Mesendoderm (in vitro differentiated cells): ENCODE measurements at regions not wholly inside any gene's neighbourhood (a gene's known extent, or its start where the extent isn't known, plus 50 kb on each side); places are given as distances from the start of the nearest gene placed in this dataset.

Experiments
- DNase-seq: peaks from one replicate; pipeline ENCODE4 v3.0.0; 2013
- H2AK5ac ChIP-seq: 2 replicates; pipeline ENCODE4 v1.6.1; 2013; ENCODE audit warnings: low read length, inconsistent platforms
- H2BK120ac ChIP-seq: 2 replicates; pipeline ENCODE4 v1.6.1; 2013; ENCODE audit warnings: low read depth, mild to moderate bottlenecking, low read length, moderate library complexity, mixed read lengths
- H2BK15ac ChIP-seq: replicated peaks from 2 replicates; pipeline ENCODE4 v1.6.1; 2013; ENCODE audit warnings: low read depth, mild to moderate bottlenecking, moderate library complexity
- H2BK5ac ChIP-seq: 2 replicates; pipeline ENCODE4 v1.6.1; 2013; ENCODE audit warnings: low read length, inconsistent platforms
- H3K18ac ChIP-seq: 2 replicates; pipeline ENCODE4 v1.6.1; 2013; ENCODE audit warnings: mild to moderate bottlenecking, low read length, mixed read lengths
- H3K23ac ChIP-seq: one replicate; pipeline ENCODE4 v1.6.1; 2013; ENCODE audit warnings: low read length
- H3K27ac ChIP-seq: 2 replicates; pipeline ENCODE4 v1.5.1; 2013; ENCODE audit warnings: low read depth, mild to moderate bottlenecking, inconsistent platforms, low read length, moderate library complexity
- H3K27me3 ChIP-seq: 2 replicates; pipeline ENCODE4 v1.6.1; 2013; ENCODE audit warnings: low read length, control low read depth, mild to moderate bottlenecking, inconsistent platforms; ENCODE audit not compliant: insufficient read depth, poor library complexity
- H3K36me3 ChIP-seq: 2 replicates; pipeline ENCODE4 v1.6.1; 2013; ENCODE audit warnings: low read length, inconsistent platforms; ENCODE audit not compliant: control insufficient read depth, insufficient read depth
- H3K4ac ChIP-seq: one replicate; pipeline ENCODE4 v1.6.1; 2013; ENCODE audit warnings: low read depth, mild to moderate bottlenecking, low read length, moderate library complexity
- H3K4me1 ChIP-seq: 2 replicates; pipeline ENCODE4 v1.6.1; 2013; ENCODE audit warnings: low read depth, low read length, inconsistent platforms; ENCODE audit not compliant: control insufficient read depth
- H3K4me2 ChIP-seq: 2 replicates; pipeline ENCODE4 v1.6.1; 2013; ENCODE audit warnings: low read length
- H3K4me3 ChIP-seq: 2 replicates; pipeline ENCODE4 v1.5.1; 2013; ENCODE audit warnings: mild to moderate bottlenecking, low read length
- H3K56ac ChIP-seq: one replicate; pipeline ENCODE4 v1.6.1; 2013; ENCODE audit warnings: low read length
- H3K79me1 ChIP-seq: 2 replicates; pipeline ENCODE4 v1.6.1; 2013; ENCODE audit warnings: low read length, inconsistent platforms
- H3K79me2 ChIP-seq: 2 replicates; pipeline ENCODE4 v1.6.1; 2013; ENCODE audit warnings: mild to moderate bottlenecking, low read length; ENCODE audit not compliant: control insufficient read depth, insufficient read depth
- H3K9ac ChIP-seq: 2 replicates; pipeline ENCODE4 v1.6.1; 2013; ENCODE audit warnings: low read length, inconsistent platforms
- H4K5ac ChIP-seq: one replicate; pipeline ENCODE4 v1.6.1; 2013; ENCODE audit warnings: low read length
- H4K8ac ChIP-seq: one replicate; pipeline ENCODE4 v1.6.1; 2013; ENCODE audit warnings: low read depth, mild to moderate bottlenecking, control low read depth, low read length, moderate library complexity
- WGBS: extraction: QIAGEN DNeasy Blood & Tissue Kit; methylation state at CpG from one replicate; pipeline ENCODE4 v1.1.7; 2013; ENCODE audit warnings: low lambda C conversion rate, missing lambda C conversion rate; ENCODE audit not compliant: insufficient coverage; ENCODE audit errors: extremely low coverage; 5-methylcytosine and 5-hydroxymethylcytosine counted together

GRCh38 chr3:152084441-152085158 lies 184.1 kb upstream of the MBNL1 start:
- Histone ChIP-seq H4K5ac (no peak overlapping the region), H2AK5ac (no peak overlapping the region), H3K27me3 (no peaks in the 10 kb centered on the region), H3K4ac (no peak overlapping the region), H3K4me1 (no peaks in the 10 kb centered on the region), H2BK5ac (no peak overlapping the region), H3K27ac (no peak overlapping the region), H2BK15ac (no peak overlapping the region), H3K23ac (no peak overlapping the region), H3K79me2 (no peaks in the 10 kb centered on the region), H2BK120ac (no peak overlapping the region), H3K79me1 (no peaks in the 10 kb centered on the region), H3K36me3 (no peaks in the 10 kb centered on the region), H3K18ac (no peak overlapping the region), H3K4me3 (no peak overlapping the region), H3K9ac (no peak overlapping the region), H3K4me2 (no peak overlapping the region), H4K8ac (no peak overlapping the region), H3K56ac (no peak overlapping the region)
- no CpG with 5 or more reads among the region's 2 CpGs for WGBS
- DNase-seq = no peak

- no peaks in the 10 kb centered on the region for H3K36me3 ChIP-seq
- no peaks in the 10 kb centered on the region for H3K4me1 ChIP-seq
- peak overlapping the region; percentile 28 for H3K18ac ChIP-seq
- no peaks in the 10 kb centered on the region for H3K27me3 ChIP-seq
- H2BK120ac ChIP-seq = no peak overlapping the region
- H3K23ac ChIP-seq = no peak overlapping the region
- H3K79me1 ChIP-seq = no peaks in the 10 kb centered on the region
- no peaks in the 10 kb centered on the region for H3K79me2 ChIP-seq
- H2BK15ac ChIP-seq = no peak overlapping the region
- H4K5ac ChIP-seq = no peak overlapping the region
- no peak overlapping the region for H3K4me2 ChIP-seq
- no peak overlapping the region for H3K9ac ChIP-seq
- no peak overlapping the region for H3K4ac ChIP-seq
- no peak overlapping the region for H4K8ac ChIP-seq
- no peak overlapping the region for H3K56ac ChIP-seq
- no peak overlapping the region for H2AK5ac ChIP-seq
- no peak overlapping the region for H2BK5ac ChIP-seq
- H3K4me3 ChIP-seq = no peak overlapping the region
- DNase-seq = no peak
- H3K27ac ChIP-seq = no peak overlapping the region
Measured at GRCh38 chr3:152087153-152087552, 181.6 kb upstream of the MBNL1 start.

GRCh38 chr3:152089528-152089927 lies 179.2 kb upstream of the MBNL1 start:
- Histone ChIP-seq H3K27ac (no peak overlapping the region), H3K4me2 (no peak overlapping the region), H3K56ac (no peak overlapping the region)

GRCh38 chr3:152091725-152092124 lies 177.0 kb upstream of the MBNL1 start:
- H3K36me3 ChIP-seq = no peaks in the 10 kb centered on the region
- DNase-seq = no peak
- H3K79me2 ChIP-seq = no peaks in the 10 kb centered on the region
- no peak overlapping the region for H4K5ac ChIP-seq
- H3K4me3 ChIP-seq = no peak overlapping the region
- H3K4ac ChIP-seq = no peak overlapping the region
- H3K56ac ChIP-seq = no peak overlapping the region
- no peak overlapping the region for H3K18ac ChIP-seq
- no peaks in the 10 kb centered on the region for H3K27me3 ChIP-seq
- no peak overlapping the region for H2BK120ac ChIP-seq
- no peak overlapping the region for H2BK15ac ChIP-seq
- H3K79me1 ChIP-seq = no peaks in the 10 kb centered on the region
- no peak overlapping the region for H3K23ac ChIP-seq
- no peak overlapping the region for H3K27ac ChIP-seq
- H2BK5ac ChIP-seq = no peak overlapping the region
- H4K8ac ChIP-seq = no peak overlapping the region
- no CpG with 5 or more reads among the region's 1 CpG for WGBS
- no peak overlapping the region for H3K9ac ChIP-seq
- H2AK5ac ChIP-seq = no peak overlapping the region
- no peak overlapping the region for H3K4me2 ChIP-seq
- H3K4me1 ChIP-seq = no peaks in the 10 kb centered on the region

More at GRCh38 chr3:152089528-152089927, 179.2 kb upstream of the MBNL1 start:
- no peaks in the 10 kb centered on the region for H3K36me3 ChIP-seq
- H3K18ac ChIP-seq = no peak overlapping the region
- no peak overlapping the region for H2AK5ac ChIP-seq
- no peaks in the 10 kb centered on the region for H3K79me2 ChIP-seq
- H3K27me3 ChIP-seq = no peaks in the 10 kb centered on the region
- H2BK5ac ChIP-seq = no peak overlapping the region
- H4K8ac ChIP-seq = no peak overlapping the region
- H3K4ac ChIP-seq = no peak overlapping the region
- H3K4me1 ChIP-seq = no peaks in the 10 kb centered on the region
- H2BK120ac ChIP-seq = no peak overlapping the region
- H4K5ac ChIP-seq = no peak overlapping the region
- no peak overlapping the region for H3K9ac ChIP-seq
- H3K23ac ChIP-seq = no peak overlapping the region
- no peak overlapping the region for H2BK15ac ChIP-seq
- no peaks in the 10 kb centered on the region for H3K79me1 ChIP-seq
- no peak for DNase-seq
- no peak overlapping the region for H3K4me3 ChIP-seq

- H3K9ac ChIP-seq = no peak overlapping the region
- no peaks in the 10 kb centered on the region for H3K27me3 ChIP-seq
- H3K4me2 ChIP-seq = no peak overlapping the region
- H4K8ac ChIP-seq = no peak overlapping the region
- H3K4ac ChIP-seq = no peak overlapping the region
- no peak overlapping the region for H3K4me3 ChIP-seq
- no peaks in the 10 kb centered on the region for H3K4me1 ChIP-seq
- H2BK15ac ChIP-seq = no peak overlapping the region
- no peak for DNase-seq
- H3K79me1 ChIP-seq = no peaks in the 10 kb centered on the region
- no peaks in the 10 kb centered on the region for H3K36me3 ChIP-seq
- no peaks in the 10 kb centered on the region for H3K79me2 ChIP-seq
- no peak overlapping the region for H2BK5ac ChIP-seq
- H2BK120ac ChIP-seq = no peak overlapping the region
- H3K27ac ChIP-seq = no peak overlapping the region
- no peak overlapping the region for H3K23ac ChIP-seq
- H4K5ac ChIP-seq = no peak overlapping the region
- H3K18ac ChIP-seq = no peak overlapping the region
- H3K56ac ChIP-seq = no peak overlapping the region
- H2AK5ac ChIP-seq = no peak overlapping the region
Measured at GRCh38 chr3:152093901-152094300, 174.8 kb upstream of the MBNL1 start.

GRCh38 chr3:152094406-152094805 lies 174.3 kb upstream of the MBNL1 start:
- Histone ChIP-seq H3K4me1 (no peaks in the 10 kb centered on the region), H3K79me1 (no peaks in the 10 kb centered on the region), H2AK5ac (no peak overlapping the region), H3K27ac (no peak overlapping the region), H2BK5ac (no peak overlapping the region), H3K4ac (no peak overlapping the region), H3K79me2 (no peaks in the 10 kb centered on the region), H3K56ac (no peak overlapping the region), H4K8ac (no peak overlapping the region), H2BK15ac (no peak overlapping the region), H4K5ac (no peak overlapping the region), H2BK120ac (no peak overlapping the region), H3K36me3 (no peaks in the 10 kb centered on the region), H3K27me3 (no peaks in the 10 kb centered on the region), H3K23ac (no peak overlapping the region), H3K9ac (no peak overlapping the region), H3K18ac (no peak overlapping the region), H3K4me2 (no peak overlapping the region), H3K4me3 (no peak overlapping the region)
- DNase-seq = no peak
